CD14-positive monocyte (primary cell): ENCODE measurements at regions not wholly inside any gene's neighbourhood (a gene's known extent, or its start where the extent isn't known, plus 50 kb on each side); places are given as distances from the start of the nearest gene placed in this dataset.

Experiments used
- DNase-seq, 3 donors: peaks; one replicate each; pipeline ENCODE4 v3.0.0-alpha.2; 2011 to 2022
- H2AFZ ChIP-seq: 2 replicates; pipeline ENCODE4 v1.6.0; 2012; ENCODE audit warnings: mild to moderate bottlenecking, low read depth, low read length, inconsistent platforms; ENCODE audit not compliant: insufficient read depth, poor library complexity, severe bottlenecking
- H3K27ac ChIP-seq, 2 donors: 1 replicate in 1 of 2; 2 replicates in 1 of 2; pipeline ENCODE4 v1.5.1; 2012 to 2013; ENCODE audit warnings: low read length in 2 of 2, control low read depth in 1 of 2, inconsistent platforms in 1 of 2, low read depth in 1 of 2, mild to moderate bottlenecking in 1 of 2
- H3K27me3 ChIP-seq, 2 donors: one replicate each; pipeline versions ENCODE4 v1.6.0 to v1.6.1; 2011 to 2013; ENCODE audit warnings: low read length in 2 of 2; ENCODE audit not compliant: control insufficient read depth in 2 of 2, insufficient read depth in 2 of 2
- H3K36me3 ChIP-seq, 2 donors: replicated peaks in 1 of 2; 1 replicate in 1 of 2; 2 replicates in 1 of 2; pipeline versions ENCODE4 v1.5.1 to v1.6.1; 2012 to 2013; ENCODE audit warnings: low read length in 2 of 2, control low read depth in 1 of 2, inconsistent platforms in 1 of 2, mild to moderate bottlenecking in 1 of 2; ENCODE audit not compliant: insufficient read depth in 2 of 2, control insufficient read depth in 1 of 2
- H3K4me1 ChIP-seq, 2 donors: 1 replicate in 1 of 2; 2 replicates in 1 of 2; pipeline versions ENCODE4 v1.5.1 to v1.6.1; 2012 to 2013; ENCODE audit warnings: low read length in 2 of 2, control low read depth in 1 of 2, inconsistent platforms in 1 of 2, mild to moderate bottlenecking in 1 of 2, moderate library complexity in 1 of 2; ENCODE audit not compliant: insufficient read depth in 2 of 2, control insufficient read depth in 1 of 2
- H3K4me2 ChIP-seq: replicated peaks from 2 replicates; pipeline ENCODE3; 2012; ENCODE audit warnings: low read length, moderate library complexity, mild to moderate bottlenecking; ENCODE audit not compliant: poor library complexity, severe bottlenecking; ENCODE audit errors: extremely low read depth
- H3K4me3 ChIP-seq, 3 experiments: fragments of 200-600 bp in 1 of 3; sonication (generic) in 1 of 3; replicated peaks in 1 of 3; 1 replicate in 2 of 3; 2 replicates in 1 of 3; pipeline ENCODE4 v1.5.1; 2011 to 2013; ENCODE audit warnings: low read length in 3 of 3, mild to moderate bottlenecking in 3 of 3, control low read depth in 2 of 3, low read depth in 2 of 3, inconsistent platforms in 1 of 3, moderate library complexity in 1 of 3
- H3K79me2 ChIP-seq: 2 replicates; pipeline ENCODE4 v1.6.0; 2012; ENCODE audit warnings: mild to moderate bottlenecking, control low read depth, inconsistent platforms, low read length, moderate library complexity; ENCODE audit not compliant: insufficient read depth
- H3K9ac ChIP-seq: 2 replicates; pipeline ENCODE4 v1.6.0; 2017; ENCODE audit warnings: low read length, mild to moderate bottlenecking; ENCODE audit not compliant: insufficient read depth, poor library complexity, severe bottlenecking
- H3K9me3 ChIP-seq, 2 donors: replicated peaks in 1 of 2; 1 replicate in 1 of 2; 2 replicates in 1 of 2; pipeline versions ENCODE4 v1.5.1 to v1.6.1; 2012 to 2013; ENCODE audit warnings: low read length in 2 of 2, control low read depth in 1 of 2; ENCODE audit not compliant: control insufficient read depth in 1 of 2, insufficient read depth in 1 of 2
- H4K20me1 ChIP-seq: 2 replicates; pipeline ENCODE4 v1.6.0; 2012; ENCODE audit warnings: mild to moderate bottlenecking, low read length, control low read depth, moderate library complexity; ENCODE audit not compliant: insufficient read depth
- H3K27ac Mint-ChIP-seq, 7 donors: one replicate each; pipeline ENCODE4 v1.8.0; 2020; ENCODE audit warnings: mild to moderate bottlenecking in 7 of 7, mixed read lengths in 7 of 7, moderate library complexity in 6 of 7, inconsistent platforms in 2 of 7
- H3K27me3 Mint-ChIP-seq, 3 donors: one replicate each; pipeline ENCODE4 v1.8.0; 2021 to 2022; ENCODE audit warnings: low read depth in 3 of 3, mild to moderate bottlenecking in 3 of 3, mixed read lengths in 3 of 3, moderate library complexity in 3 of 3, inconsistent platforms in 1 of 3
- H3K36me3 Mint-ChIP-seq, 2 donors: one replicate each; pipeline ENCODE4 v1.8.0; 2020; ENCODE audit warnings: mixed read lengths in 2 of 2, inconsistent platforms in 1 of 2, mild to moderate bottlenecking in 1 of 2
- H3K4me1 Mint-ChIP-seq: one replicate; pipeline ENCODE4 v1.8.0; 2020; ENCODE audit warnings: mild to moderate bottlenecking, mixed read lengths
- H3K4me3 Mint-ChIP-seq, 2 donors: one replicate each; pipeline ENCODE4 v1.8.0; 2020; ENCODE audit warnings: mild to moderate bottlenecking in 2 of 2, mixed read lengths in 2 of 2, moderate library complexity in 1 of 2
- H3K9me3 Mint-ChIP-seq, 7 donors: one replicate each; pipeline ENCODE4 v1.8.0; 2020 to 2022; ENCODE audit warnings: mixed read lengths in 7 of 7, mild to moderate bottlenecking in 6 of 7, moderate library complexity in 6 of 7, inconsistent platforms in 2 of 7
- CTCF ChIP-seq: fragments of 200-600 bp; IDR thresholded peaks from one replicate; pipeline ENCODE4 v1.8.0; 2022; ENCODE audit warnings: antibody characterized with exemption, mild to moderate bottlenecking
- WGBS: methylation state at CpG from one replicate; pipeline ENCODE4 v1.1.5; 2013; ENCODE audit warnings: missing lambda C conversion rate; ENCODE audit not compliant: insufficient coverage; 5-methylcytosine and 5-hydroxymethylcytosine counted together
- intact Hi-C, 2 donors: fragments of 100-400 bp; cut with micrococcal nuclease; formaldehyde crosslinking; loops; one replicate each; pipeline versions ENCODE4 v1.15.0 to v1.15.1; 2023

- Histone ChIP-seq H3K9ac (no peak overlapping the region), H3K36me3 (no peaks in the 10 kb centered on the region), H3K4me3 (peak overlapping the region in 1 of 3 experiments; percentile 25), H2AFZ (no peak overlapping the region), H3K9me3 (peaks cover 20 to 30% of the 10 kb centered on the region in 2 donors), H3K4me1 (no peaks in the 10 kb centered on the region), H4K20me1 (no peaks in the 10 kb centered on the region), H3K79me2 (no peaks in the 10 kb centered on the region), H3K4me2 (no peak overlapping the region), H3K27me3 (no peaks in the 10 kb centered on the region), H3K27ac (no peak overlapping the region)
- Mint-ChIP-seq H3K4me1 (no peaks in the 10 kb centered on the region), H3K27me3 (no peaks in the 10 kb centered on the region), H3K36me3 (no peaks in the 10 kb centered on the region), H3K4me3 (no peak overlapping the region), H3K9me3 (peaks cover 11 to 20% (median 16%) of the 10 kb centered on the region in 7 donors), H3K27ac (no peak overlapping the region)
- 100% methylated on average over 2 of the region's 4 CpGs for WGBS
- DNase-seq, result no peak
- intact Hi-C loops, result no loop called here
- TF ChIP-seq CTCF, result no peak
Measured at GRCh38 chr4:161256716-161257115, 907.1 kb downstream of the FSTL5 start.

GRCh38 chr4:161256172-161256571, 907.6 kb downstream of the FSTL5 start:
- H3K27ac Mint-ChIP-seq, result no peak overlapping the region
- TF ChIP-seq CTCF, result no peak

More at GRCh38 chr4:161256172-161256571, 907.6 kb downstream of the FSTL5 start:
- Histone ChIP-seq H4K20me1 (no peaks in the 10 kb centered on the region), H2AFZ (no peak overlapping the region), H3K27me3 (no peaks in the 10 kb centered on the region), H3K4me3 (peak overlapping the region in 1 of 3 experiments; percentile 25), H3K79me2 (no peaks in the 10 kb centered on the region), H3K36me3 (no peaks in the 10 kb centered on the region), H3K4me2 (no peak overlapping the region), H3K4me1 (no peaks in the 10 kb centered on the region), H3K9ac (no peak overlapping the region), H3K9me3 (peaks cover 20 to 30% of the 10 kb centered on the region in 2 donors), H3K27ac (no peak overlapping the region)
- intact Hi-C loops, result no loop called here
- no peak for DNase-seq
- H3K4me3 Mint-ChIP-seq, result no peak overlapping the region
- 86% methylated on average over 3 of the region's 5 CpGs for WGBS
- H3K36me3 Mint-ChIP-seq, result no peaks in the 10 kb centered on the region
- peaks cover 11 to 20% (median 16%) of the 10 kb centered on the region in 7 donors for H3K9me3 Mint-ChIP-seq
- no peaks in the 10 kb centered on the region for H3K27me3 Mint-ChIP-seq
- no peaks in the 10 kb centered on the region for H3K4me1 Mint-ChIP-seq
